ENCODE measurements at regions not wholly inside any gene's neighbourhood (a gene's known extent, or its start where the extent isn't known, plus 50 kb on each side); places are given as distances from the start of the nearest gene placed in this dataset.
A peak's percentile ranks its signal among the peaks of the same experiment; 100 is the strongest.

- no peak for DNase-seq
These were observed 124.6 kb upstream of the BCL2L14 start for GRCh38 chr12:11946161-11946560.

GRCh38 chr12:11947213-11947612 is 123.5 kb upstream of the BCL2L14 start:
- DNase-seq = no peak

GRCh38 chr12:11949738-11950411 is 120.9 kb upstream of the BCL2L14 start:
- peak; percentile 45 to 68 (median 47) for DNase-seq

GRCh38 chr12:11951209-11951608 is 119.5 kb upstream of the BCL2L14 start:
- DNase-seq = no peak

GRCh38 chr12:11953523-11953922 is 117.2 kb upstream of the BCL2L14 start:
- peak in 1 of 3 donors; percentile 32 for DNase-seq

GRCh38 chr12:11954181-11954580 is 116.6 kb upstream of the BCL2L14 start:
- DNase-seq = no peak

GRCh38 chr12:11958221-11959091 is 112.3 kb upstream of the BCL2L14 start:
- peak in 1 of 3 donors; percentile 84 for DNase-seq

- DNase-seq = no peak
These were observed 111.5 kb upstream of the BCL2L14 start for GRCh38 chr12:11959117-11959823.

GRCh38 chr12:11960646-11961045 is 110.1 kb upstream of the BCL2L14 start:
- no peak for DNase-seq

- DNase-seq = no peak
These were observed 109.1 kb upstream of the BCL2L14 start for GRCh38 chr12:11961686-11962085.

GRCh38 chr12:11962860-11963259 is 107.9 kb upstream of the BCL2L14 start:
- no peak for DNase-seq

- DNase-seq = no peak
These were observed 106.8 kb upstream of the BCL2L14 start for GRCh38 chr12:11963841-11964471.

GRCh38 chr12:11965258-11965910 is 105.4 kb upstream of the BCL2L14 start:
- DNase-seq = no peak

- no peak for DNase-seq
These were observed 103.2 kb upstream of the BCL2L14 start for GRCh38 chr12:11967376-11968047.

- DNase-seq = no peak
These were observed 102.7 kb upstream of the BCL2L14 start for GRCh38 chr12:11968048-11968383.

GRCh38 chr12:11968516-11968915 is 102.2 kb upstream of the BCL2L14 start:
- no peak for DNase-seq

GRCh38 chr12:11969437-11970154 is 101.1 kb upstream of the BCL2L14 start:
- no peak for DNase-seq

- no peak for DNase-seq
These were observed 100.6 kb upstream of the BCL2L14 start for GRCh38 chr12:11970155-11970520.

GRCh38 chr12:11973396-11973795 is 97.3 kb upstream of the BCL2L14 start:
- no peak for DNase-seq

GRCh38 chr12:11976005-11976404 is 94.7 kb upstream of the BCL2L14 start:
- no peak for DNase-seq
